OCI-LY3 (cell line): ENCODE measurements at regions not wholly inside any gene's neighbourhood (a gene's known extent, or its start where the extent isn't known, plus 50 kb on each side); places are given as distances from the start of the nearest gene placed in this dataset.

Experiments used
- CTCF ChIP-seq: fragments of 200-600, 300-600 bp; sonication (generic); IDR thresholded peaks from 2 replicates; pipeline ENCODE4 v1.5.1; 2014; ENCODE audit warnings: antibody characterized with exemption, low read length, low read depth
- EZH2phosphoT487 ChIP-seq: fragments of 200-600 bp; shearing (Covaris generic); IDR thresholded peaks from 2 replicates; pipeline ENCODE4 v1.6.1; 2018; ENCODE audit warnings: antibody characterized with exemption, mixed run types, low read depth

- TF ChIP-seq CTCF = no peak
- TF ChIP-seq EZH2phosphoT487 = no peak
Observed at GRCh38 chr6:128630213-128630612, 109.8 kb upstream of the PTPRK start.
